ENCODE measurements at regions not wholly inside any gene's neighbourhood (a gene's known extent, or its start where the extent isn't known, plus 50 kb on each side); places are given as distances from the start of the nearest gene placed in this dataset.

GRCh38 chr7:41328544-41328943 is 374.3 kb downstream of the INHBA start:
- Mint-ChIP-seq H3K27me3 (ENCODE audit: insufficient read depth) (no peaks in the 10 kb centered on the region), H3K9me3 (no peaks in the 10 kb centered on the region), H3K36me3 (ENCODE audit: low read depth) (no peaks in the 10 kb centered on the region), H3K4me3 (no peak overlapping the region), H3K4me1 (peaks cover 5% of the 10 kb centered on the region), H3K27ac (no peak overlapping the region)
- H3K4me1 ChIP-seq (ENCODE audit: control insufficient read depth, insufficient read depth, low read length), result no peaks in the 10 kb centered on the region
- H3K9me3 ChIP-seq (ENCODE audit: control insufficient read depth, low read length), result no peaks in the 10 kb centered on the region
- DNase-seq, result no peak
- no peaks in the 10 kb centered on the region for H3K27me3 ChIP-seq (ENCODE audit: control insufficient read depth, insufficient read depth, low read length, poor library complexity, severe bottlenecking)
- no peak overlapping the region for H3K27ac ChIP-seq (ENCODE audit: low read depth, low read length)
- TF ChIP-seq, protein P1, sequence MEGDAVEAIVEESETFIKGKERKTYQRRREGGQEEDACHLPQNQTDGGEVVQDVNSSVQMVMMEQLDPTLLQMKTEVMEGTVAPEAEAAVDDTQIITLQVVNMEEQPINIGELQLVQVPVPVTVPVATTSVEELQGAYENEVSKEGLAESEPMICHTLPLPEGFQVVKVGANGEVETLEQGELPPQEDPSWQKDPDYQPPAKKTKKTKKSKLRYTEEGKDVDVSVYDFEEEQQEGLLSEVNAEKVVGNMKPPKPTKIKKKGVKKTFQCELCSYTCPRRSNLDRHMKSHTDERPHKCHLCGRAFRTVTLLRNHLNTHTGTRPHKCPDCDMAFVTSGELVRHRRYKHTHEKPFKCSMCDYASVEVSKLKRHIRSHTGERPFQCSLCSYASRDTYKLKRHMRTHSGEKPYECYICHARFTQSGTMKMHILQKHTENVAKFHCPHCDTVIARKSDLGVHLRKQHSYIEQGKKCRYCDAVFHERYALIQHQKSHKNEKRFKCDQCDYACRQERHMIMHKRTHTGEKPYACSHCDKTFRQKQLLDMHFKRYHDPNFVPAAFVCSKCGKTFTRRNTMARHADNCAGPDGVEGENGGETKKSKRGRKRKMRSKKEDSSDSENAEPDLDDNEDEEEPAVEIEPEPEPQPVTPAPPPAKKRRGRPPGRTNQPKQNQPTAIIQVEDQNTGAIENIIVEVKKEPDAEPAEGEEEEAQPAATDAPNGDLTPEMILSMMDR (conservative IDR thresholded peaks at IDR 0.05), result no peak
- no peaks in the 10 kb centered on the region for H3K36me3 ChIP-seq (ENCODE audit: control insufficient read depth, insufficient read depth, low read length)
- no peak overlapping the region for H3K9ac ChIP-seq (ENCODE audit: extremely low read depth, low read length, poor library complexity, severe bottlenecking)
- WGBS, 2 experiments (ENCODE audit: insufficient coverage in 1 of 2, insufficient read length in 1 of 2), result 93 to 100% methylated on average over 3 of the region's 3 CpGs
- H3K4me3 ChIP-seq (ENCODE audit: low read length), result no peak overlapping the region

GRCh38 chr7:41328131-41328530 is 374.8 kb downstream of the INHBA start:
- WGBS, 2 experiments (ENCODE audit: insufficient coverage in 1 of 2, insufficient read length in 1 of 2), result 80% methylated on average over 3 of the region's 3 CpGs; no CpG with 5 or more reads in 1 of the 2 experiments

DNA sequence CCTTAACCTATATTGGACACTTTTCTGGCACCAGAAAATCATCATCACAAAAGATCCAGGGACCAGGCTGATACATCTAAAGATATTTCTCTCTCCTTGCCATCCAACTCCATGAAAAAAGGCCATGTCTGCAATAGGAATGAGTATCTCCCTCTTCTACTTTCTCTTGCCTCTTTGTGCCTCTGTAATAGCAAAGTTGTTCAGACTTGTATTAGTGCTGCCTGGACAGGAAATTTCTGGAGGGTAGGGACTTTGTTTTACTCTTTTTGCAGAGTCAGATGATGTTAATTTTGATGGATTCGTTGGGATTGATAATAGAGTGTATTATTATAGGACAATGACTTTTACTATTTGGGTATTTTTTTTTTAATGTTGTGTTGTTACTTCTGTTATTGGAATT is 376.3 kb downstream of the INHBA start:
- H3K27me3 Mint-ChIP-seq (ENCODE audit: insufficient read depth), result no peaks in the 10 kb centered on the region
- no peak overlapping the region for H3K4me3 ChIP-seq (ENCODE audit: low read length)
- H3K9ac ChIP-seq (ENCODE audit: extremely low read depth, low read length, poor library complexity, severe bottlenecking), result no peak overlapping the region
- H3K4me1 Mint-ChIP-seq, result no peaks in the 10 kb centered on the region
- no peak overlapping the region for H3K27ac Mint-ChIP-seq
- no peak overlapping the region for H3K27ac ChIP-seq (ENCODE audit: low read depth, low read length)
- H3K4me1 ChIP-seq (ENCODE audit: control insufficient read depth, insufficient read depth, low read length), result no peaks in the 10 kb centered on the region
- H3K36me3 ChIP-seq (ENCODE audit: control insufficient read depth, insufficient read depth, low read length), result no peaks in the 10 kb centered on the region
- no peaks in the 10 kb centered on the region for H3K9me3 ChIP-seq (ENCODE audit: control insufficient read depth, low read length)
- H3K27me3 ChIP-seq (ENCODE audit: control insufficient read depth, insufficient read depth, low read length, poor library complexity, severe bottlenecking), result no peaks in the 10 kb centered on the region
- H3K36me3 Mint-ChIP-seq (ENCODE audit: low read depth), result no peaks in the 10 kb centered on the region
- 86 to 100% methylated on average over 1 of the region's 1 CpG for WGBS, 2 experiments (ENCODE audit: insufficient coverage in 1 of 2, insufficient read length in 1 of 2)
- TF ChIP-seq, protein P1 (conservative IDR thresholded peaks at IDR 0.05), result no peak
- no peak for DNase-seq
- no peak overlapping the region for H3K4me3 Mint-ChIP-seq
- H3K9me3 Mint-ChIP-seq, result no peaks in the 10 kb centered on the region

More at GRCh38 chr7:41328131-41328530, 374.8 kb downstream of the INHBA start:
- no peaks in the 10 kb centered on the region for H3K4me1 ChIP-seq (ENCODE audit: control insufficient read depth, insufficient read depth, low read length)
- no peaks in the 10 kb centered on the region for H3K36me3 ChIP-seq (ENCODE audit: control insufficient read depth, insufficient read depth, low read length)
- TF ChIP-seq, protein P1 (conservative IDR thresholded peaks at IDR 0.05), result no peak
- no peak overlapping the region for H3K4me3 ChIP-seq (ENCODE audit: low read length)
- no peaks in the 10 kb centered on the region for H3K27me3 ChIP-seq (ENCODE audit: control insufficient read depth, insufficient read depth, low read length, poor library complexity, severe bottlenecking)
- H3K9ac ChIP-seq (ENCODE audit: extremely low read depth, low read length, poor library complexity, severe bottlenecking), result no peak overlapping the region
- DNase-seq, result no peak
- Mint-ChIP-seq H3K27ac (no peak overlapping the region), H3K36me3 (ENCODE audit: low read depth) (no peaks in the 10 kb centered on the region), H3K27me3 (ENCODE audit: insufficient read depth) (no peaks in the 10 kb centered on the region), H3K4me1 (peaks cover 1% of the 10 kb centered on the region), H3K4me3 (no peak overlapping the region), H3K9me3 (no peaks in the 10 kb centered on the region)
- H3K9me3 ChIP-seq (ENCODE audit: control insufficient read depth, low read length), result no peaks in the 10 kb centered on the region
- H3K27ac ChIP-seq (ENCODE audit: low read depth, low read length), result no peak overlapping the region
